ENCODE measurements at regions not wholly inside any gene's neighbourhood (a gene's known extent, or its start where the extent isn't known, plus 50 kb on each side); places are given as distances from the start of the nearest gene placed in this dataset.

GRCh38 chr5:67291066-67291465 lies 94.5 kb upstream of the CD180 start:
- 82% methylated on average over 2 of the region's 4 CpGs for WGBS (ENCODE audit: insufficient coverage, low lambda C conversion rate)
- Histone ChIP-seq H3K4me3 (ENCODE audit: low read length) (no peak overlapping the region), H3K27me3 (ENCODE audit: control insufficient read depth, insufficient read depth, low read length) (no peaks in the 10 kb centered on the region), H3K9me3 (ENCODE audit: control insufficient read depth, low read depth, low read length) (no peaks in the 10 kb centered on the region), H3K27ac (ENCODE audit: low read length) (no peak overlapping the region), H3K36me3 (ENCODE audit: control insufficient read depth, insufficient read depth, low read length) (no peaks in the 10 kb centered on the region), H3K4me1 (ENCODE audit: control insufficient read depth, insufficient read depth, low read length) (no peaks in the 10 kb centered on the region)
- DNase-seq, result no peak

DNA sequence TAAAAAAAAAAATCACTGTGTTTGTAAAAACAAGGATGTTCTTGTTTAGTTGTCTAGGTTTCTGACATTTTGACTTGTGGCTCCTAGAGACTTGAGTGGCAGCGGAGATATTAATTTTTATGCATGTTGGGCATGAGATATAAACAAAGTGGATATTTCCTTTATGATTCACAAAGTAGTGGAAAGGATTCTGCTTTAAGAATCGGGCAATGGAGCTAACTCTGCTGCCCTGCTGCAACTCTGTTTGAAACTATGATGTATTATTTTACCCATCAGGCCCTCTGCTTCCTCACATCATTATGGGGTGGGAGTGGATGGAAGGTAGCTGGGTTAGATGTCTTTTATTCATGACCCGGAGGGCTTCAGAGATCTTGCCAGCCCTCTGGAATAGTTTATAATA lies 94.1 kb upstream of the CD180 start:
- WGBS (ENCODE audit: insufficient coverage, low lambda C conversion rate), result no CpG with 5 or more reads among the region's 3 CpGs
- H3K9me3 ChIP-seq (ENCODE audit: control insufficient read depth, low read depth, low read length), result no peaks in the 10 kb centered on the region
- H3K27ac ChIP-seq (ENCODE audit: low read length), result no peak overlapping the region
- no peaks in the 10 kb centered on the region for H3K36me3 ChIP-seq (ENCODE audit: control insufficient read depth, insufficient read depth, low read length)
- H3K4me1 ChIP-seq (ENCODE audit: control insufficient read depth, insufficient read depth, low read length), result no peaks in the 10 kb centered on the region
- H3K27me3 ChIP-seq (ENCODE audit: control insufficient read depth, insufficient read depth, low read length), result no peaks in the 10 kb centered on the region
- no peak for DNase-seq
- no peak overlapping the region for H3K4me3 ChIP-seq (ENCODE audit: low read length)

GRCh38 chr5:67289763-67290521 lies 93.3 kb upstream of the CD180 start:
- Histone ChIP-seq H3K4me1 (ENCODE audit: control insufficient read depth, insufficient read depth, low read length) (no peaks in the 10 kb centered on the region), H3K27ac (ENCODE audit: low read length) (no peak overlapping the region), H3K4me3 (ENCODE audit: low read length) (no peak overlapping the region), H3K36me3 (ENCODE audit: control insufficient read depth, insufficient read depth, low read length) (no peaks in the 10 kb centered on the region), H3K9me3 (ENCODE audit: control insufficient read depth, low read depth, low read length) (no peaks in the 10 kb centered on the region), H3K27me3 (ENCODE audit: control insufficient read depth, insufficient read depth, low read length) (no peaks in the 10 kb centered on the region)
- 80% methylated on average over 1 of the region's 4 CpGs for WGBS (ENCODE audit: insufficient coverage, low lambda C conversion rate)
- DNase-seq, result no peak

DNA sequence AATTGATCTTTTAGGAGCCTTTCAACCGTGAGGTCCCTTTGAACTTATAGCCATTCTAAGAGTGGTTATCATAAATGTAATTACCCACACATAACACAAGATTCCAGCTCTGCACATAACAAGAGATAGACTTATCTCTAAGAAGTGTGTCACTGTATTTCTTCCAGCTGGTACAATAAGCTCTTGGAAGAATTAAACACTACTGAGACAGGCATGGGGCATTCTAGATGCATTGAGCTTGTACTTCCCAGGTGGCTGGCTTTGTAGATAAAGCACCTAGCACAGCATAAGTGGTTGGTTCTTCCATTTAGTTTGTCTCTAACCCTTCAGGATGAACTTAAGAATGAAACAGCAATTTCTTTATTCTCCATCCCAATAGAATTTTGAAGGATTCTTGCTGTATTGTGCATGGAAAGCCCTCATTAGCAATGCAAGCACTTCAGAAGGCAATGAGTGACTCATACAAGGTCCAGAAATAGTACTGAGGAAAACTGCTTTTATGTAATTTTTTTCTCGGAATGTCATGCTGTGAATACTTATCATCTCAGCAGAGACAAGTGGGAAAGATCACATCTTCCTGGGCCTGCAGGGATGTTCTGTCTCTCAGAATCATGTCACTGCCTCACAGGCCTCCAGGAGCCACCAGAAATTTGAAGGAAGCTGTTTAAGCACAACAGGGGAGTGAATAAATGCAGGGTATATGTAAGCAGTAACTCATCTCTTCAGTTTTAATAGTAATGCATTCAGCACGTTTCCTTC lies 91.1 kb upstream of the CD180 start:
- Histone ChIP-seq H3K27ac (ENCODE audit: low read length) (no peak overlapping the region), H3K36me3 (ENCODE audit: control insufficient read depth, insufficient read depth, low read length) (no peaks in the 10 kb centered on the region), H3K4me3 (ENCODE audit: low read length) (no peak overlapping the region), H3K27me3 (ENCODE audit: control insufficient read depth, insufficient read depth, low read length) (no peaks in the 10 kb centered on the region), H3K4me1 (ENCODE audit: control insufficient read depth, insufficient read depth, low read length) (peaks cover 7% of the 10 kb centered on the region), H3K9me3 (ENCODE audit: control insufficient read depth, low read depth, low read length) (no peaks in the 10 kb centered on the region)
- no peak for DNase-seq
- 92% methylated on average over 2 of the region's 3 CpGs for WGBS (ENCODE audit: insufficient coverage, low lambda C conversion rate)

DNA sequence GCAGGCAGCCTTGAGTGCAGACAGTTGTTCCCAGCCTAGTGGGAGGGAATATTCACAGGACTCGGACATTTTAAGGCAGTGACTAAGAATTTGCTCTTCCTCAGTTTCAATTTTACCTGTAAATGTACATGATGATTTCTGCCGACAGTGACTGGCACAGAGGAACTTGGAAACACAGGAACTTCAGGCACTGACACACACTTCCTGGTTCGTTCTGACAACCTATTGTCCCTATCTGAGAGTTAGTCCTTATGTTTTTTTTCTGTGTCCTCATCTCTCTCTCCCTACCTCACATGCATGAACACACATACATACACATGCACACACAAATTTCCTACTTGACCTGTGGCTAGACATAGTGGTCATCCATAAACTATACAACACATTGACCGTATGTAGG lies 89.4 kb upstream of the CD180 start:
- peaks cover 7% of the 10 kb centered on the region for H3K4me1 ChIP-seq (ENCODE audit: control insufficient read depth, insufficient read depth, low read length)
- H3K27ac ChIP-seq (ENCODE audit: low read length), result no peak overlapping the region
- no peaks in the 10 kb centered on the region for H3K27me3 ChIP-seq (ENCODE audit: control insufficient read depth, insufficient read depth, low read length)
- H3K36me3 ChIP-seq (ENCODE audit: control insufficient read depth, insufficient read depth, low read length), result no peaks in the 10 kb centered on the region
- DNase-seq, result no peak
- peaks cover 2% of the 10 kb centered on the region for H3K9me3 ChIP-seq (ENCODE audit: control insufficient read depth, low read depth, low read length)
- no CpG with 5 or more reads among the region's 4 CpGs for WGBS (ENCODE audit: insufficient coverage, low lambda C conversion rate)
- H3K4me3 ChIP-seq (ENCODE audit: low read length), result no peak overlapping the region

DNA sequence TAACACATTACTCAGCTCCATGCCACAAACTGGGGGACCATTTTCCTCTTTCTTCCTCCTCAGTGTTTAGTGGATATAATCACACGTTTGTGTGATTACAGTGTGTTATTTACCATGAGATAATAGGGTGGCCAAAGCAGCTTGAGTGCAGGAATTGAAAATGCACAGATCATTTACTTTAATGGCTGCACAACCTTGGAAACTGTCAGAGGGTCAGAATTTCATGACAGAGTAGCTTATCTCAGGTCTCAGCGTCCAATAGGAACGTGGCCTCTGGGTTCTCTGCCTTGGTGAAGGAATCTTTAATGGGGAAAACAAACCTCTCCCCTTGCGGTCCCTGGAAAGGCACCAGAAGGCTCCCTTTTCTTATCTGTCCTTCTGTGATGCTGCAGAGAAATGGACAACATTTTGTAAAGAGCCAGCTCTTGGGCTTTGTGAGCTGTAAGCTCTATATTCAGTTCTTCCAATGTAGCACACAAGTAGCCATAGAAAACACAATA lies 87.4 kb upstream of the CD180 start:
- peak in 1 of 2 donors; percentile 44 for DNase-seq

GRCh38 chr5:67283275-67283987 lies 86.8 kb upstream of the CD180 start:
- peaks cover 7% of the 10 kb centered on the region for H3K4me1 ChIP-seq (ENCODE audit: control insufficient read depth, insufficient read depth, low read length)
- no peak overlapping the region for H3K4me3 ChIP-seq (ENCODE audit: low read length)
- H3K27me3 ChIP-seq (ENCODE audit: control insufficient read depth, insufficient read depth, low read length), result no peaks in the 10 kb centered on the region
- H3K27ac ChIP-seq (ENCODE audit: low read length), result no peak overlapping the region
- DNase-seq, result peak; percentile 12 to 17
- peaks cover 20% of the 10 kb centered on the region for H3K9me3 ChIP-seq (ENCODE audit: control insufficient read depth, low read depth, low read length)
- H3K36me3 ChIP-seq (ENCODE audit: control insufficient read depth, insufficient read depth, low read length), result no peaks in the 10 kb centered on the region
- 100% methylated on average over 2 of the region's 7 CpGs for WGBS (ENCODE audit: insufficient coverage, low lambda C conversion rate)

More for the DNA sequence above, 87.4 kb upstream of the CD180 start:
- Histone ChIP-seq H3K4me1 (ENCODE audit: control insufficient read depth, insufficient read depth, low read length) (peaks cover 7% of the 10 kb centered on the region), H3K36me3 (ENCODE audit: control insufficient read depth, insufficient read depth, low read length) (no peaks in the 10 kb centered on the region), H3K27ac (ENCODE audit: low read length) (no peak overlapping the region), H3K9me3 (ENCODE audit: control insufficient read depth, low read depth, low read length) (peaks cover 15% of the 10 kb centered on the region), H3K4me3 (ENCODE audit: low read length) (no peak overlapping the region), H3K27me3 (ENCODE audit: control insufficient read depth, insufficient read depth, low read length) (no peaks in the 10 kb centered on the region)
- no CpG with 5 or more reads among the region's 4 CpGs for WGBS (ENCODE audit: insufficient coverage, low lambda C conversion rate)

DNA sequence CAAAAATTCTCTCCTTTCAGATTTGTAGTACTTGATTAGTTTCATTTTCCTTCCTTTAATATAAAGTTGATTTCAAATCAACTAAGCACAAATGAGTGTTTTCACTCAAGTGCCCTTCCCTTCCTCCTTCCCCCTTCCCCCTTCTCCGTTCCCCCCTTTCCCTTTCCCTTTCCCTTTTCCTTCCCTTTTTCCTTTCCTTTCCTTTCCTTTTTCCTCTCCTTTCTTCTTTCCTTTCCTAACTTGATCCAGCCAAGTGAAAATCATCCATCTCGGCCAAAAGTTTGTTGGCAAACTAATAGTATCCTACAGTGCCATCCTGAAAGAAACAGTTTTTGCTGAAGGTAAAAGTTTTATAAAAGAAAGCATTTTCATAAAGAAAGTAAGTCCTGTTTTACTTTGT lies 85.3 kb upstream of the CD180 start:
- no peaks in the 10 kb centered on the region for H3K36me3 ChIP-seq (ENCODE audit: control insufficient read depth, insufficient read depth, low read length)
- peaks cover 7% of the 10 kb centered on the region for H3K4me1 ChIP-seq (ENCODE audit: control insufficient read depth, insufficient read depth, low read length)
- DNase-seq, result no peak
- H3K9me3 ChIP-seq (ENCODE audit: control insufficient read depth, low read depth, low read length), result peaks cover 27% of the 10 kb centered on the region
- no peak overlapping the region for H3K4me3 ChIP-seq (ENCODE audit: low read length)
- no peaks in the 10 kb centered on the region for H3K27me3 ChIP-seq (ENCODE audit: control insufficient read depth, insufficient read depth, low read length)
- 95% methylated on average over 2 of the region's 2 CpGs for WGBS (ENCODE audit: insufficient coverage, low lambda C conversion rate)
- no peak overlapping the region for H3K27ac ChIP-seq (ENCODE audit: low read length)

DNA sequence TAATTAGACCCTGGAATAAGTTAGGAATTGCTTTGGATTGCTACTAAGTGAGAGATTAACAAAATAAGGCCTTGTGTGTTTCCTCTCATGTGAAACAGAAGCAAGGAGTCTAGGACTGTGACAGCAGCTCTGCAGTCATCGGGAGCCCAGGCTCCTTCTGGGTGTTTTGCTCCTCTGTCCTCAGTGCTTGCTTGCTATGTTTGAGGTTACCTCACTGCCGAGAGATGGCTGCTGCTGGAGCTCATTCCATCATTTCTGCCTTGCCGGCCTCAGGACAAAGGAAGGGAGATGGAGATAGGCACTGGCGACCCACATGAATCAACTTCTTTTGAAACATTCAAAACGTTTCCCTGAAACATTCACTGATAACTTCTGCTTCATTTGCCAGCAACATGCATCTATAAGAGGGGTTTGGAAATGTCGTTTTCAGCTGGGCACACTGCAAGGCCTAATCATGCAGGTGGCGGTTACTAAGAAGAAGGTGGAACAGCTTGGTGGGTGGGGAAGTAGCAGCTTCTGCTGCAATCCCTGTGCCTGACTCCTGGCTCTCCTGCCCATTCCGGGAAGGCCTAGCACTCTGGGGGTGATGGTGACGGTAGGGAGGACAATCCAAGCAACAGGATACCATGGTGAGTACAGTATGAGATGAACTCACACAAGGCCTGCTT lies 77.2 kb upstream of the CD180 start:
- no CpG with 5 or more reads among the region's 9 CpGs for WGBS (ENCODE audit: insufficient coverage, low lambda C conversion rate)
- DNase-seq, result no peak
- no peaks in the 10 kb centered on the region for H3K36me3 ChIP-seq (ENCODE audit: control insufficient read depth, insufficient read depth, low read length)
- peaks cover 18% of the 10 kb centered on the region for H3K9me3 ChIP-seq (ENCODE audit: control insufficient read depth, low read depth, low read length)
- H3K27me3 ChIP-seq (ENCODE audit: control insufficient read depth, insufficient read depth, low read length), result no peaks in the 10 kb centered on the region
- no peak overlapping the region for H3K27ac ChIP-seq (ENCODE audit: low read length)
- H3K4me3 ChIP-seq (ENCODE audit: low read length), result no peak overlapping the region
- H3K4me1 ChIP-seq (ENCODE audit: control insufficient read depth, insufficient read depth, low read length), result peaks cover 14% of the 10 kb centered on the region

All from large intestine (tissue), 3 donors.